Sigmoid colon (tissue), 4 donors: ENCODE measurements at regions not wholly inside any gene's neighbourhood (a gene's known extent, or its start where the extent isn't known, plus 50 kb on each side); places are given as distances from the start of the nearest gene placed in this dataset.

Experiments
- EP300 ChIP-seq, 4 donors: sonication (generic); formaldehyde crosslinking; IDR thresholded peaks; one replicate each; pipeline ENCODE4 v1.6.1; 2017; ENCODE audit warnings: antibody characterized with exemption in 4 of 4
- POLR2A ChIP-seq, 2 donors: fragments of 450-650 bp; IDR thresholded peaks; one replicate each; pipeline ENCODE4 v1.6.1; 2016; ENCODE audit warnings: antibody characterized with exemption in 2 of 2, mild to moderate bottlenecking in 2 of 2, moderate library complexity in 2 of 2
- POLR2AphosphoS5 ChIP-seq, 4 donors: sonication (generic); formaldehyde crosslinking; IDR thresholded peaks; one replicate each; pipeline ENCODE4 v1.6.1; 2017; ENCODE audit warnings: antibody characterized with exemption in 4 of 4
- TF ChIP-seq, protein P1 (sequence below), 4 experiments: fragments of 450-650 bp in 3 of 4; fragments of 200-600 bp in 1 of 4; IDR thresholded peaks; one replicate each; pipeline ENCODE4 v1.5.1; 2016 to 2019; ENCODE audit warnings: antibody characterized with exemption in 4 of 4, mild to moderate bottlenecking in 3 of 4, moderate library complexity in 2 of 4

GRCh38 chr13:50453188-50453587 lies 390.3 kb downstream of the DLEU7 start:
- TF ChIP-seq EP300 (IDR thresholded peaks at IDR 0.05) (no peak), POLR2A (IDR thresholded peaks at IDR 0.05) (no peak), POLR2AphosphoS5 (IDR thresholded peaks at IDR 0.05) (no peak)
- TF ChIP-seq, protein P1, sequence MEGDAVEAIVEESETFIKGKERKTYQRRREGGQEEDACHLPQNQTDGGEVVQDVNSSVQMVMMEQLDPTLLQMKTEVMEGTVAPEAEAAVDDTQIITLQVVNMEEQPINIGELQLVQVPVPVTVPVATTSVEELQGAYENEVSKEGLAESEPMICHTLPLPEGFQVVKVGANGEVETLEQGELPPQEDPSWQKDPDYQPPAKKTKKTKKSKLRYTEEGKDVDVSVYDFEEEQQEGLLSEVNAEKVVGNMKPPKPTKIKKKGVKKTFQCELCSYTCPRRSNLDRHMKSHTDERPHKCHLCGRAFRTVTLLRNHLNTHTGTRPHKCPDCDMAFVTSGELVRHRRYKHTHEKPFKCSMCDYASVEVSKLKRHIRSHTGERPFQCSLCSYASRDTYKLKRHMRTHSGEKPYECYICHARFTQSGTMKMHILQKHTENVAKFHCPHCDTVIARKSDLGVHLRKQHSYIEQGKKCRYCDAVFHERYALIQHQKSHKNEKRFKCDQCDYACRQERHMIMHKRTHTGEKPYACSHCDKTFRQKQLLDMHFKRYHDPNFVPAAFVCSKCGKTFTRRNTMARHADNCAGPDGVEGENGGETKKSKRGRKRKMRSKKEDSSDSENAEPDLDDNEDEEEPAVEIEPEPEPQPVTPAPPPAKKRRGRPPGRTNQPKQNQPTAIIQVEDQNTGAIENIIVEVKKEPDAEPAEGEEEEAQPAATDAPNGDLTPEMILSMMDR (IDR thresholded peaks at IDR 0.05), result no peak
